Smooth muscle cell (in vitro differentiated cells): ENCODE measurements at regions not wholly inside any gene's neighbourhood (a gene's known extent, or its start where the extent isn't known, plus 50 kb on each side); places are given as distances from the start of the nearest gene placed in this dataset.

Experiments used
- DNase-seq: peaks from one replicate; lab custom pipeline; 2025; ENCODE audit not compliant: unreplicated experiment; lab: John Stamatoyannopoulos, UW
- H2AFZ ChIP-seq: fragments of 200-600 bp; sonication (generic); 2 replicates; pipeline ENCODE4 v1.6.0; 2016; ENCODE audit warnings: antibody characterized with exemption, low read depth, mild to moderate bottlenecking
- H3F3A ChIP-seq: fragments of 200-600 bp; sonication (generic); 2 replicates; pipeline ENCODE4 v1.6.0; 2017; ENCODE audit warnings: antibody characterized with exemption, low read depth
- H3K27ac ChIP-seq: fragments of 200-600 bp; sonication (generic); 2 replicates; pipeline ENCODE4 v1.5.1; 2016; ENCODE audit warnings: low read depth, mild to moderate bottlenecking
- H3K27me3 ChIP-seq: fragments of 200-600 bp; sonication (generic); 2 replicates; pipeline ENCODE4 v1.6.1; 2016; ENCODE audit warnings: low read depth, mild to moderate bottlenecking
- H3K36me3 ChIP-seq: fragments of 200-600 bp; sonication (generic); 2 replicates; pipeline ENCODE4 v1.5.1; 2016; ENCODE audit warnings: low read depth
- H3K4me1 ChIP-seq: fragments of 200-600 bp; sonication (generic); 2 replicates; pipeline ENCODE4 v1.5.1; 2016; ENCODE audit warnings: low read depth
- H3K4me2 ChIP-seq: fragments of 200-600 bp; sonication (generic); 2 replicates; pipeline ENCODE4 v1.6.0; 2016; ENCODE audit warnings: mild to moderate bottlenecking
- H3K4me3 ChIP-seq: fragments of 200-600 bp; sonication (generic); 2 replicates; pipeline ENCODE4 v1.5.1; 2016; ENCODE audit warnings: mild to moderate bottlenecking
- H3K79me2 ChIP-seq: fragments of 200-600 bp; sonication (generic); 2 replicates; pipeline ENCODE4 v1.6.0; 2016; ENCODE audit warnings: low read depth, mild to moderate bottlenecking
- H3K9ac ChIP-seq: fragments of 200-600 bp; sonication (generic); 2 replicates; pipeline ENCODE4 v1.6.0; 2016; ENCODE audit warnings: low read depth
- H3K9me3 ChIP-seq: fragments of 200-600 bp; sonication (generic); replicated peaks from 2 replicates; pipeline ENCODE4 v1.5.1; 2016; ENCODE audit warnings: low read depth
- H4K20me1 ChIP-seq: fragments of 200-600 bp; sonication (generic); 2 replicates; pipeline ENCODE4 v1.6.0; 2016; ENCODE audit warnings: low read depth
- WGBS: methylation state at CpG from one replicate; pipeline ENCODE4 v1.1.7; 2016; ENCODE audit warnings: low lambda C conversion rate; 5-methylcytosine and 5-hydroxymethylcytosine counted together
- TF ChIP-seq, protein P1 (sequence below): fragments of 200-600 bp; sonication (generic); IDR thresholded peaks from 2 replicates; pipeline ENCODE4 v1.5.1; 2017; ENCODE audit warnings: borderline replicate concordance, mild to moderate bottlenecking, antibody characterized with exemption; ENCODE audit not compliant: insufficient read depth, poor library complexity, severe bottlenecking

DNA sequence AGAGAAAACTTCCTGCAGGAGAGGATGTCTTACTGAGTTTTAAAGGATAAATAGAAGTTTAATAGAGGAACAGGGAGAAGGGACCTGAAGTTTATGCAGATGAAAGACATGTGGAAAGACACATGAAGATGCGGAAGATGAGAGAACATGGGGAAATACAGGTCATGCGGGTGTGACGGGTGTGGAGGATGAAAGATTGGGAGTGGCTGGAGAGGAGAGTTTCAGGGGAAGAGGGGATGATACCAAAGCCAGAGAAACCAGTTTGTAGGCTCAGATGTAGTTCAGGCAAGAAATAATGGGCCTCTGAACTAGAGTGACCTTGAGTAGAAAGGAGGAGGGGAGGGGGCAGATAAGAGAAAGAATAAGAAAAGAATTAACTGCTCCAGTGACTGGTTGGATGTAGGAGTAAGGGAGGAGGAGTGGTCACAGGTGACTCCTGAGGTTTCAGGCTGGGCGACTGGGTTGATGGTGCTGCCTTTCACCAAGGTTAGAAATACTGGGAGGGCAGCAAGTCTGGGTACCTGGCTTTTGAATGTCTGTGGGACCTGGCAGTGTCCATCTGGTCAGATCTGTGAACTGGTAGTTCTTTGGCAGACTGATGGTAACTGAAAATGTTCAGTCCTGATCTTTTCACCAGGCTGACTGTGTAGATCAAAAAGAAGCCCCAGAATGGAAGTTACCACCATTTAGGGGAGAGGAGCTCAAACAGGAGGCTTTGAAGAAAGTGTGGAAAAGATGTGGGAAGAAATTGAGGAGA lies 69.4 kb downstream of the TET3 start:
- H2AFZ ChIP-seq, result no peak overlapping the region
- H3K4me1 ChIP-seq, result no peaks in the 10 kb centered on the region
- peaks cover 58% of the 10 kb centered on the region for H3K79me2 ChIP-seq
- H3F3A ChIP-seq, result no peaks in the 10 kb centered on the region
- H3K9ac ChIP-seq, result no peak overlapping the region
- WGBS, result 86% methylated on average over 4 of the region's 4 CpGs
- H3K27ac ChIP-seq, result no peak overlapping the region
- H4K20me1 ChIP-seq, result peaks cover 94% of the 10 kb centered on the region
- no peak for DNase-seq
- H3K4me3 ChIP-seq, result no peak overlapping the region
- no peak overlapping the region for H3K4me2 ChIP-seq
- no peaks in the 10 kb centered on the region for H3K27me3 ChIP-seq
- TF ChIP-seq, protein P1, sequence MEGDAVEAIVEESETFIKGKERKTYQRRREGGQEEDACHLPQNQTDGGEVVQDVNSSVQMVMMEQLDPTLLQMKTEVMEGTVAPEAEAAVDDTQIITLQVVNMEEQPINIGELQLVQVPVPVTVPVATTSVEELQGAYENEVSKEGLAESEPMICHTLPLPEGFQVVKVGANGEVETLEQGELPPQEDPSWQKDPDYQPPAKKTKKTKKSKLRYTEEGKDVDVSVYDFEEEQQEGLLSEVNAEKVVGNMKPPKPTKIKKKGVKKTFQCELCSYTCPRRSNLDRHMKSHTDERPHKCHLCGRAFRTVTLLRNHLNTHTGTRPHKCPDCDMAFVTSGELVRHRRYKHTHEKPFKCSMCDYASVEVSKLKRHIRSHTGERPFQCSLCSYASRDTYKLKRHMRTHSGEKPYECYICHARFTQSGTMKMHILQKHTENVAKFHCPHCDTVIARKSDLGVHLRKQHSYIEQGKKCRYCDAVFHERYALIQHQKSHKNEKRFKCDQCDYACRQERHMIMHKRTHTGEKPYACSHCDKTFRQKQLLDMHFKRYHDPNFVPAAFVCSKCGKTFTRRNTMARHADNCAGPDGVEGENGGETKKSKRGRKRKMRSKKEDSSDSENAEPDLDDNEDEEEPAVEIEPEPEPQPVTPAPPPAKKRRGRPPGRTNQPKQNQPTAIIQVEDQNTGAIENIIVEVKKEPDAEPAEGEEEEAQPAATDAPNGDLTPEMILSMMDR, result no peak
- H3K9me3 ChIP-seq, result no peaks in the 10 kb centered on the region
- no peaks in the 10 kb centered on the region for H3K36me3 ChIP-seq

DNA sequence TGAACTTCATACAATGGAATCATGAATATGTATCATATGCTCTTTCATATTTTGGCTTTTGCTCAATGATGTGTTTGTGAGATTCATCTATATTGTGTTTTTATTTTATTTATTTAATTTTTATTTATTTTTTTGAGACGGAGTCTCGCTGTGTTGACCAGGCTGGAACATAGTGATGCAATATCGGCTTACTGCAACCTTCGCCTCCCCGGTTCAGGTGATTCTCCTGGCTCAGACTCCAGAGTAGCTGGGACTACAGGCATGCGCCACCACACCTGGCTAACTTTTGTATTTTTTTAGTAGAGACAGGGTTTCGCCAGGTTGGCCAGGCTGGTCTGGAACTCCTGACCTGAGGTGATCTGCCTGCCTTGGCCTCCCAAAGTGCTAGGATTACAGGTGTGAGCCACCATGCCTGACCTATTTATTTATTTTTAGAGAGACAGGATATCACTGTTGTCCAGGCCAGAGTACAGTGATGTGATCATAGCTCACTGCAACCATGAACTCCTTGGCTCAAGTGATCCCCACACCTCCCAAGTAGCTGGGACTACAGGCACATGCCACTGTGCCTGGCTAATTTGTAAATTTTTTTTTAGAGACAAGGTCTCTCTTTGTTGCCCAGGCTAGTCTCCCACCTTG lies 74.5 kb downstream of the TET3 start:
- no peaks in the 10 kb centered on the region for H3K9me3 ChIP-seq
- peaks cover 70% of the 10 kb centered on the region for H4K20me1 ChIP-seq
- H3K9ac ChIP-seq, result no peak overlapping the region
- H3K4me3 ChIP-seq, result no peak overlapping the region
- H3K36me3 ChIP-seq, result no peaks in the 10 kb centered on the region
- H3K4me2 ChIP-seq, result no peak overlapping the region
- no peak overlapping the region for H3K27ac ChIP-seq
- H3K79me2 ChIP-seq, result peaks cover 50% of the 10 kb centered on the region
- 98% methylated on average over 7 of the region's 7 CpGs for WGBS
- no peaks in the 10 kb centered on the region for H3K4me1 ChIP-seq
- no peaks in the 10 kb centered on the region for H3F3A ChIP-seq
- H3K27me3 ChIP-seq, result no peaks in the 10 kb centered on the region
- DNase-seq, result no peak
- H2AFZ ChIP-seq, result no peak overlapping the region
- TF ChIP-seq, protein P1, result no peak

DNA sequence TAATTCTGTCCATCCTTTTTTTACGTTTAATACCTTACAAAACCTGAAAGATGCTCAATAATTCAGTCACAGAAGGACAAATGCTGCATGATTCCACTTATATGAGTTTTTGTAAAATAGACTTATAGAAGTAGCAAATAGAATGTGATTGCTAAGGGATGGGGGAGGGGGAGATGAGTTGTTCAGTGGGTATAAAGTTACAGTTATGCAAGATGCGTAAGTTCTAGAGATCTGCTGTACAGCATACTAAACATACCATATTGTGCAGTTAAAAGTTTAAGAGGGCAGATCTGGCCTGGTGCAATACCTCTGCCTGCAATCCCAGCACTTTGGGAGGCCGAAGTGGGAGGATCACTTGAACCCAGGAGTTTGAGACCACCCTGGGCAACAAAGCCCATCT lies 78.8 kb downstream of the TET3 start:
- Histone ChIP-seq H3K4me1 (no peaks in the 10 kb centered on the region), H3K4me2 (no peak overlapping the region), H3K4me3 (no peak overlapping the region), H2AFZ (no peak overlapping the region), H3K36me3 (no peaks in the 10 kb centered on the region), H3F3A (no peaks in the 10 kb centered on the region), H3K9ac (no peak overlapping the region), H3K79me2 (peaks cover 63% of the 10 kb centered on the region), H3K27ac (no peak overlapping the region), H3K9me3 (no peaks in the 10 kb centered on the region), H3K27me3 (no peaks in the 10 kb centered on the region), H4K20me1 (peaks cover 73% of the 10 kb centered on the region)
- 86% methylated on average over 3 of the region's 3 CpGs for WGBS
- TF ChIP-seq, protein P1, result no peak
- no peak for DNase-seq
